T47D (cell line): ENCODE measurements at regions not wholly inside any gene's neighbourhood (a gene's known extent, or its start where the extent isn't known, plus 50 kb on each side); places are given as distances from the start of the nearest gene placed in this dataset.

Experiments used
- DNase-seq, 2 experiments: peaks; one replicate each; pipeline versions ENCODE4 v3.0.0 to v3.0.0-alpha.2; 2011 to 2012; ENCODE audit warnings: low read depth in 1 of 2, low spot score in 1 of 2
- JUND ChIP-seq: IDR thresholded peaks from 2 replicates; pipeline ENCODE4 v1.6.1; 2012; ENCODE audit warnings: low read depth
- in situ Hi-C: cut with HindIII; loops from 2 replicates; pipeline ENCODE4 v1.10.0; 2016; ENCODE audit warnings: low sequenced_read_pairs, low pct_unique_long_range_greater_than_20kb

GRCh38 chr14:101616202-101616601 is 54.9 kb downstream of the DIO3 start:
- DNase-seq, result no peak
- in situ Hi-C loops, result no loop called here
- no peak for TF ChIP-seq JUND

- DNase-seq, result no peak
- in situ Hi-C loops, result no loop called here
- no peak for TF ChIP-seq JUND
These were observed 58.2 kb downstream of the DIO3 start for GRCh38 chr14:101619484-101619883.

DNA sequence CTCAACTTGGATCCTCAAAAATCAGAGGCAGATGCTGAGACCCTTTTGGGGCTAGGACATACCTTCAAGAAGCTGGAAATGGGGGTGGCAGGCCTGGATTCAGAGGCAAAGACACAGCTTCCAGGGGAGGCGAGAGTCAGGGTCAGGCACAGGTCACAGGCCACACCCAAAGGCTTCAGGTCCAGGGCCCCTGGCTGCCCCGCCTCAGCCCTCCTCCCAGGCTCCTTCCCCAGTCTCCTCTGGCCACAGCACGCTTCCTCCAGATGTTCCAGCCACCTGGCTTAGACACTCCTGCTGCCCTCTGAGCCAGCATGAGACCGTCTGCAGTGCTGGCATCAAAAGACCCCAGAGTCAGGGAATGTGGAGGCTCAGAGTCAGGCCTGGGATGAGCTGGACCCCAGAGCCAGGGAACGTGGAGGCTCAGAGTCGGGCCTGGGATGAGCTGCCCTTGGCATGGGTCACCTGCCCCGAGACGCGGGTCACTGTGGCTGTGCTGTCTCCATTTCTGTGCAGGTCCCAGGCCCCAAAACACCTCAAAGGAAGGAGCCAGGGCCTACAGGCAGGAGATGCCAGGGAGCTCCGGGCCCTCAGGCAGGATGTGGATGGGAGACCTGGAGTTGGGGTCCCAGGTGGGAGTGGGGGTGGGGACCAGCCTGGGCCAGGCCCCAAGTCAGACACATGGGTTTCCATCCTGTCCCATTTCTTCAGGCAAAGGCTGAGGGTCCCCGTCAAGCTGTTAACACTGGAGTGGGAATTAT is 58.9 kb downstream of the DIO3 start:
- DNase-seq, result no peak
- in situ Hi-C loops, result no loop called here
- no peak for TF ChIP-seq JUND

GRCh38 chr14:101620821-101621785 is 59.8 kb downstream of the DIO3 start:
- no peak for DNase-seq
- in situ Hi-C loops, result no loop called here
- TF ChIP-seq JUND, result no peak

DNA sequence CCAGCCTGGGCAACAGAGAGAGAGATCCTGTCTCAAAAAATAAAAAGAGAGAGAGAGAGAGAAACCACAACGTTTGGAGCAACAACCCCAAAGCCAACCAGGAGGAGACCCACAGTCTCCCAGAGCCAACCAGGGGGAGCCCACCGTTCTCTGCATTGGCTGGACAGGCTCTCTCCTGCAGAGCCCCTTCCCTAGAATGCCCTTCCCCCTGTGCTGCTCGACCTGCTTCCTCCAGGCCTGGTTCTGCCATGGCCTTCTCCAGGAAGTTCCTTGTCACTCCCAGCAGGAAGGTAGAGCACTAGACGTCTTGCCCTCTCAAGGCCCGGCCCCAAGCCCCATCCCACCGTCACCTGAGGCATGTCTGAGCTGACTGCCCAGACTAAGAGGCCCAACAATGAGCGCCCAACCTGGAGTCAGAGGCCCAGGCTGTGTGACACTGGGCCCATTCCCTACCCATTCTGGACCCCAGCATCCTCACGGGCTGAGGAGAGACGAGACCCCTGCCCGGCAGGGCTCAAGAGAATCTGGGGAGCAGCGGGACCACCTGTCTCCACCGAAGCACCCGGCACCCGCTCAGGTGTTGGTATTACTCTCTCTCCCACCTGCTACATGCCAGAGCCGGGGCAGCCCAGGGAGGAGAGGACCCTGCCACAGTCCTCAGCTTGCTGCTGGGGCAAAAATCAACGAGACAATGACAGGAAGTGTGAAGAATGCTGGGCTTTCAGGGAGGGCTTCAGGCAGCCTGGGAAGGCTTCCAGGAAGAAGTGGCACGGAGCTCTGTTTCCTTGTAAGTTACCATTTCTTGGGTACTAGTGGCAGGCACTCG is 61.2 kb downstream of the DIO3 start:
- TF ChIP-seq JUND, result no peak
- DNase-seq, result no peak
- in situ Hi-C loops, result no loop called here

GRCh38 chr14:101623077-101623372 is 61.7 kb downstream of the DIO3 start:
- in situ Hi-C loops, result no loop called here
- TF ChIP-seq JUND, result no peak
- no peak for DNase-seq

GRCh38 chr14:101623685-101624444 is 62.6 kb downstream of the DIO3 start:
- peak in 1 of 2 experiments; percentile 42 for DNase-seq
- no peak for TF ChIP-seq JUND
- in situ Hi-C loops, result no loop called here

GRCh38 chr14:101624536-101624935 is 63.2 kb downstream of the DIO3 start:
- no peak for DNase-seq
- TF ChIP-seq JUND, result no peak
- in situ Hi-C loops, result no loop called here

DNA sequence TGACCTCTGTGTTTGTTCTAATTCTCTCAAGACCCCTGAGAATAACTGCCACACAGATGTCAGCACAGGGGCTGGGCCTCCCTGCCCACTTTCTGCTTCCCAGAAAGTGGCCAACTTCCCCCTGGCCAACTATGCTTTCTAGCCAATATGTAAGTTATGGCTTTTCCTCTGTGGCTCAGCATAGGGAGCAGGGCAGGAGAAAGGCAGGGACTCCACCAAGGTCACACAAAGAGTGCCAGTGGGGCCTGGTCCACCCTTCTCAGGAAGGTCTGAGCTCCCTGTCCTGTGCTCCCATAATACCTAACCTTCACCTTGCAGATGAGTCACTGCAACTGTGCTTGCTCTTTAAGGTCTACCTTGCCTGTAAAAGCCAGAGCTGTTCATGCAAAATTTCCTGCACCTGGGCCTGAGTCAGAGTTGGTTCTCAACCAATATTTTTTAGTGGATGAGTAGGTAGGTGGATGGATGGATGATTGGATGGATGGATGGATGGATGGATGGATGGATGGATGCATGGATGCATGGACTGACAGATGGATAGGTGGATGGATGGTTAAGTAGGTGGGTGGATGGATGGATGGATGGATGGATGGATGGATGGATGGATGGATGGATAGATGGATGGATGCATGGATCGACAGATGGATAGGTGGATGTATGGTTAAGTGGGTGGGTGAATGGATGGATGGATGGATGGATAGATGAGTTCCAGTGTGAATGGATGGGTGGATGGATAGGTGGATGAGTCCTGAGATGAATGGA is 64.2 kb downstream of the DIO3 start:
- no peak for DNase-seq
- no peak for TF ChIP-seq JUND
- in situ Hi-C loops, result no loop called here

GRCh38 chr14:101626331-101626730 is 65.0 kb downstream of the DIO3 start:
- no peak for DNase-seq
- TF ChIP-seq JUND, result no peak
- in situ Hi-C loops, result no loop called here

DNA sequence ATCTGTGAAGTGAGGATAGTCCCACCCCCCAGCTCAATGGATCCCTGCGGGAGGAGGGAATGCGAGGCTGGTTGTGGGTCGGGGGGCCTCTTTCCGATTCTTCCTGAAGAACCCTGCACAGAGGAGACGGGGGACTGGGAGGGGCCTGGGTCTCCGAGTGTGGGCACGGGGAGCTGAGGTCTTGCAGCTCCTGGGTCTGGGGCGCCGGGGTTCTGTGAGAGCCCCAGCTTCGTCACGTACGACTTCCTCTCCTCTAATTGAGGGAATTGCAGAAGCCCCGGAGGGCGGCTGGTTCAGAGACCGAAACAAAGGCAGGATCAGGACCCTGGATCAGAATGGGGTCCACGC is 66.6 kb downstream of the DIO3 start:
- in situ Hi-C loops, result no loop called here
- TF ChIP-seq JUND, result no peak
- DNase-seq, result no peak
